Mesendoderm (in vitro differentiated cells): ENCODE measurements at regions not wholly inside any gene's neighbourhood (a gene's known extent, or its start where the extent isn't known, plus 50 kb on each side); places are given as distances from the start of the nearest gene placed in this dataset.

Source experiments
- DNase-seq: peaks from one replicate; pipeline ENCODE4 v3.0.0; 2013
- H2AK5ac ChIP-seq: 2 replicates; pipeline ENCODE4 v1.6.1; 2013; ENCODE audit warnings: low read length, inconsistent platforms
- H2BK120ac ChIP-seq: 2 replicates; pipeline ENCODE4 v1.6.1; 2013; ENCODE audit warnings: low read depth, mild to moderate bottlenecking, low read length, moderate library complexity, mixed read lengths
- H2BK15ac ChIP-seq: replicated peaks from 2 replicates; pipeline ENCODE4 v1.6.1; 2013; ENCODE audit warnings: low read depth, mild to moderate bottlenecking, moderate library complexity
- H2BK5ac ChIP-seq: 2 replicates; pipeline ENCODE4 v1.6.1; 2013; ENCODE audit warnings: low read length, inconsistent platforms
- H3K18ac ChIP-seq: 2 replicates; pipeline ENCODE4 v1.6.1; 2013; ENCODE audit warnings: mild to moderate bottlenecking, low read length, mixed read lengths
- H3K23ac ChIP-seq: one replicate; pipeline ENCODE4 v1.6.1; 2013; ENCODE audit warnings: low read length
- H3K27ac ChIP-seq: 2 replicates; pipeline ENCODE4 v1.5.1; 2013; ENCODE audit warnings: low read depth, mild to moderate bottlenecking, inconsistent platforms, low read length, moderate library complexity
- H3K27me3 ChIP-seq: 2 replicates; pipeline ENCODE4 v1.6.1; 2013; ENCODE audit warnings: low read length, control low read depth, mild to moderate bottlenecking, inconsistent platforms; ENCODE audit not compliant: insufficient read depth, poor library complexity
- H3K36me3 ChIP-seq: 2 replicates; pipeline ENCODE4 v1.6.1; 2013; ENCODE audit warnings: low read length, inconsistent platforms; ENCODE audit not compliant: control insufficient read depth, insufficient read depth
- H3K4ac ChIP-seq: one replicate; pipeline ENCODE4 v1.6.1; 2013; ENCODE audit warnings: low read depth, mild to moderate bottlenecking, low read length, moderate library complexity
- H3K4me1 ChIP-seq: 2 replicates; pipeline ENCODE4 v1.6.1; 2013; ENCODE audit warnings: low read depth, low read length, inconsistent platforms; ENCODE audit not compliant: control insufficient read depth
- H3K4me2 ChIP-seq: 2 replicates; pipeline ENCODE4 v1.6.1; 2013; ENCODE audit warnings: low read length
- H3K4me3 ChIP-seq: 2 replicates; pipeline ENCODE4 v1.5.1; 2013; ENCODE audit warnings: mild to moderate bottlenecking, low read length
- H3K56ac ChIP-seq: one replicate; pipeline ENCODE4 v1.6.1; 2013; ENCODE audit warnings: low read length
- H3K79me1 ChIP-seq: 2 replicates; pipeline ENCODE4 v1.6.1; 2013; ENCODE audit warnings: low read length, inconsistent platforms
- H3K79me2 ChIP-seq: 2 replicates; pipeline ENCODE4 v1.6.1; 2013; ENCODE audit warnings: mild to moderate bottlenecking, low read length; ENCODE audit not compliant: control insufficient read depth, insufficient read depth
- H3K9ac ChIP-seq: 2 replicates; pipeline ENCODE4 v1.6.1; 2013; ENCODE audit warnings: low read length, inconsistent platforms
- H4K5ac ChIP-seq: one replicate; pipeline ENCODE4 v1.6.1; 2013; ENCODE audit warnings: low read length
- H4K8ac ChIP-seq: one replicate; pipeline ENCODE4 v1.6.1; 2013; ENCODE audit warnings: low read depth, mild to moderate bottlenecking, control low read depth, low read length, moderate library complexity
- WGBS: extraction: QIAGEN DNeasy Blood & Tissue Kit; methylation state at CpG from one replicate; pipeline ENCODE4 v1.1.7; 2013; ENCODE audit warnings: low lambda C conversion rate, missing lambda C conversion rate; ENCODE audit not compliant: insufficient coverage; ENCODE audit errors: extremely low coverage; 5-methylcytosine and 5-hydroxymethylcytosine counted together

DNA sequence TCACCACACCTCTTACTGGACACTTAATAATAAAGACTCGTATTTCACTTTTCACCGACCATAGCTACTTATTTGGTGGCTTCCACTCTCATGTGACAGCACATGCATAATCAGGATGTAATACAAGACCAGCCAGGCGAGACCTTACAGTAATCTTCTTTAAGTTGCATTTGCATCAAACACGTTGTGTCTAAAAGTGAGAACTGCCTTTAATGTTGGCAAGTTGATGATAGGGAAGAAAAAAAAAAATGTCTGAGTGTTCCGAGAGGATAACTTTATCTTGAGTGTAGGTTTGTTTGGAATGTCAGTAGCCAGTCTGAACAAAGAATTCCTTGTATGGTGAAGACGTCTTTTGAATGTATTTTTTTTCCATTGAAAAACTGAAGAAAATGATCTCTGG, 440.4 kb downstream of the ADAMTS20 start:
- Histone ChIP-seq H3K18ac (no peak overlapping the region), H3K4me1 (no peaks in the 10 kb centered on the region), H2BK15ac (no peak overlapping the region), H3K27me3 (no peaks in the 10 kb centered on the region), H2AK5ac (no peak overlapping the region), H4K8ac (no peak overlapping the region), H2BK5ac (no peak overlapping the region), H3K23ac (no peak overlapping the region), H3K9ac (no peak overlapping the region), H3K79me1 (no peaks in the 10 kb centered on the region), H3K4me2 (no peak overlapping the region), H4K5ac (no peak overlapping the region), H3K36me3 (no peaks in the 10 kb centered on the region), H2BK120ac (no peak overlapping the region), H3K4me3 (no peak overlapping the region), H3K27ac (no peak overlapping the region), H3K79me2 (no peaks in the 10 kb centered on the region), H3K4ac (no peak overlapping the region), H3K56ac (no peak overlapping the region)
- no peak for DNase-seq
- WGBS: no CpG with 5 or more reads among the region's 6 CpGs

DNA sequence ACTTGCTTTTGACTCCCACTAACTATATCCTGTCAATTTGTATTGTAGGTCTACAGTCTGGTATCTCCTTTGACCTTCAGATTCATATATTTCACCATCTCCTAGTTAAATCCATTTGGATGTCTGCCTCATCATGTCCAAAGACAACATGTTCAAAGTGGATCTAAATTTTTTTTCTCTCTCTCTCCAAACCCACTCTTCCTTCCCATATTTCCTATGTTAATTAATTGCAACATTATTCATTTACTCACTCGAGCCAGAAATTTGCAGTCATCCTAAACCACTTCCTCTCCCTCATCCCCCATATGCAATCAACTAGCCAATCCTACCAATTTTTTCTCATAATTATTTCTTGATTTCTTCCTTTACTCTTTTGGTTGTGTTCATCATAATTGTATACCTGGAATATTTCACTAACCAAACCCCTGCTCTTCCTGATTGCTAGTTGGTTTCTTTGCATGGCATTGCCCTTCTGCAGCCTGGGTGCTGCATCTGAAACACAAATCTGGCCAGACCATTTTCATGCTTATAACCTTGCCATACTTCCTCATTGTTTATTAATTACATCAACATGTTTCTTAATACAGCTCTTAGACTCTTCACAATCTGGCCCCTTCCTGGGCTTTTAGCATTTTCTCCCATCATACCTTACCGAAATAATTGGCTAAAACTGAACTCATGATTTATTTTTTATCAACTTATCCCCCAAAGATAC, 442.2 kb downstream of the ADAMTS20 start:
- Histone ChIP-seq H2BK5ac (no peak overlapping the region), H2BK120ac (no peak overlapping the region), H3K27ac (no peak overlapping the region), H4K8ac (no peak overlapping the region), H3K4me1 (peaks cover 4% of the 10 kb centered on the region), H3K27me3 (no peaks in the 10 kb centered on the region), H3K56ac (no peak overlapping the region), H3K79me2 (no peaks in the 10 kb centered on the region), H4K5ac (no peak overlapping the region), H3K9ac (no peak overlapping the region), H3K36me3 (no peaks in the 10 kb centered on the region), H3K18ac (no peak overlapping the region), H3K79me1 (no peaks in the 10 kb centered on the region), H3K23ac (no peak overlapping the region), H2AK5ac (no peak overlapping the region), H3K4me2 (no peak overlapping the region), H3K4ac (no peak overlapping the region), H2BK15ac (no peak overlapping the region), H3K4me3 (no peak overlapping the region)
- no peak for DNase-seq
- 100% methylated on average over 2 of the region's 2 CpGs for WGBS

DNA sequence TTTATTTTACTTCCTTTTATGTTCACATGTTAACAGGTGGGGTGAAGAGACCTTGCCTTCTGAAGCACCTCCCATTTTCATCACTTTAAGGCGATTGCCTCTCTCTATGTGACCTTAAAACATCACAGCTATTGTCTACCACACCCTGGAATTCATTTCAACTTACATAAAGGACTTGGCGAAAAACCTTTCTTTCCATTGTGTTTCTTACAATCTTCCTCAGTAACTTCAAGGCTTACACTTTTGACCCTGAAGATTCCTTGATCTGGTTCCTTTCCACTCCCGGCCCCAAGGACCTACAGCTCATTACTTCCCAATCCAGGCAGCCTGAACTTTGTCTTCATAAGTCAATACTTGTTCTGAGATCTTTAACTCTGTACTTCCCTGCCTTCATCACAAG, 443.3 kb downstream of the ADAMTS20 start:
- H2BK120ac ChIP-seq: no peak overlapping the region
- H4K5ac ChIP-seq: no peak overlapping the region
- WGBS: no CpG with 5 or more reads among the region's 3 CpGs
- no peak for DNase-seq
- H3K4me1 ChIP-seq: peaks cover 7% of the 10 kb centered on the region
- H3K4me2 ChIP-seq: no peak overlapping the region
- H2AK5ac ChIP-seq: no peak overlapping the region
- H3K36me3 ChIP-seq: no peaks in the 10 kb centered on the region
- no peaks in the 10 kb centered on the region for H3K27me3 ChIP-seq
- no peak overlapping the region for H3K56ac ChIP-seq
- no peaks in the 10 kb centered on the region for H3K79me1 ChIP-seq
- no peak overlapping the region for H3K27ac ChIP-seq
- no peak overlapping the region for H3K4ac ChIP-seq
- no peak overlapping the region for H3K23ac ChIP-seq
- no peak overlapping the region for H2BK15ac ChIP-seq
- H2BK5ac ChIP-seq: no peak overlapping the region
- no peaks in the 10 kb centered on the region for H3K79me2 ChIP-seq
- H3K18ac ChIP-seq: no peak overlapping the region
- H3K9ac ChIP-seq: no peak overlapping the region
- no peak overlapping the region for H3K4me3 ChIP-seq
- no peak overlapping the region for H4K8ac ChIP-seq

DNA sequence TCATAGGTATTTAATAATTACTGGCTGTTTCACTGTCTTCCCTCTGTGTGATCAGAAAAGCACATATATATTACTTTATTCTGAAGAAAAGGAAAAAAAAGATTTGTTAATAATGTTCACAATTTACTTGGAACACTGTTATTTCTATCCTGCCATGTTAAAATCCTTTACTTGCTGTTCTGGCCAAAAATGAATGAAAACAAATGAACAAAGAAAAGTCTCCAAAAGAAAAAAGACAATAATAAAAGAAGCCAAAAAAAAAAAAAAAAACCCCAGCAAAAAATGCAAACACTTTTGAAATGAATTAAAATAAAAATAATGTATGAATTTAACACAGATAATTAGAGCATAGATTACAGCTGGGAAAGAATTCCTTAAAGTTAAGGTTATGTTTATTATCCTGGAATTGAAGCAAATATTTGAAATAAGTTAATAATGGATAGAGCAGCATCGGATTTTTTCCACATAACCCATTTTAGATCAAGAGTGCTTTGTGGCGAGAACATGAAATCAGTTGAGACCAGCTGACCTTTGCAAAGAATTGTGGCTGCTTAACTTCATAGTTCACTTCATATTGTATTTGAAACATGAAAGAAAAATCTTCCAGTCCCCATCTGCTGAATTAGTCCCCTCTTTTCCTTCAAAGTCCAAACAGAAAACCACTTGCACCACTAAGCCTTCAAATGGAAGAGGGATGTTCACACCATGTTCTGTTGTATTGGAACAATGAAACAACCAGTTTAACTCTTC, 444.8 kb downstream of the ADAMTS20 start:
- Histone ChIP-seq H3K79me2 (no peaks in the 10 kb centered on the region), H3K18ac (no peak overlapping the region), H3K79me1 (no peaks in the 10 kb centered on the region), H2BK15ac (peak overlapping the region; percentile 45), H4K8ac (no peak overlapping the region), H3K4me1 (peaks cover 7% of the 10 kb centered on the region), H3K27ac (no peak overlapping the region), H3K56ac (no peak overlapping the region), H3K4me2 (no peak overlapping the region), H4K5ac (no peak overlapping the region), H3K9ac (no peak overlapping the region), H3K4ac (no peak overlapping the region), H3K36me3 (no peaks in the 10 kb centered on the region), H3K23ac (no peak overlapping the region), H3K4me3 (no peak overlapping the region), H3K27me3 (no peaks in the 10 kb centered on the region), H2BK120ac (no peak overlapping the region), H2BK5ac (no peak overlapping the region), H2AK5ac (no peak overlapping the region)
- no peak for DNase-seq
- WGBS: no CpG with 5 or more reads among the region's 2 CpGs

DNA sequence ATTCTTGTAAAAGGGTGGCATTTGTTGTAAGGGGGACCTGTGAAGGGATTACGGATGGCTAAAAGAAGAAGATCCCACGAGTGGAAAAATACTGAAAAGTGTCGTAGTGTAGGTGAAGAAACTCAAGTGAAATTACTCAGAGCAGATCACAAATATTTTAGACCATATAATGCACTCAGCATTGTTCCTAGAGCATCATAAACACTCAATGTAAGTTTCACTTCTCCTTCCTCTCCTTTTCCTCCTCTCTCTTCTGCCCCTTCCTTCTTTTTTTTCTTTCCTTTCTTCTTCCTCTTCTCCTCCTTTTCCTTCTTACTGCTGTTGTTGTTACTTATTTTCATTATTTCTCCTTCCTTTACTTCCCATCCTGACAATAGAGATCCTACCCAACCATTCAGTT, 445.6 kb downstream of the ADAMTS20 start:
- Histone ChIP-seq H3K4me1 (peaks cover 7% of the 10 kb centered on the region), H3K27me3 (no peaks in the 10 kb centered on the region), H3K4ac (no peak overlapping the region), H3K56ac (no peak overlapping the region), H3K36me3 (no peaks in the 10 kb centered on the region), H4K8ac (no peak overlapping the region), H2AK5ac (no peak overlapping the region), H3K23ac (no peak overlapping the region), H3K27ac (no peak overlapping the region), H2BK5ac (no peak overlapping the region), H3K79me1 (no peaks in the 10 kb centered on the region), H2BK120ac (no peak overlapping the region), H4K5ac (no peak overlapping the region), H3K79me2 (no peaks in the 10 kb centered on the region), H3K4me2 (no peak overlapping the region), H3K4me3 (no peak overlapping the region), H2BK15ac (no peak overlapping the region), H3K18ac (no peak overlapping the region), H3K9ac (no peak overlapping the region)
- DNase-seq: no peak
- no CpG with 5 or more reads among the region's 3 CpGs for WGBS
